ENCODE measurements at regions not wholly inside any gene's neighbourhood (a gene's known extent, or its start where the extent isn't known, plus 50 kb on each side); places are given as distances from the start of the nearest gene placed in this dataset.

GRCh38 chr12:40451661-40452060, 226.9 kb downstream of the LRRK2 start:
- Histone ChIP-seq H3K4me1 (no peaks in the 10 kb centered on the region), H3K4me3 (no peak overlapping the region), H3K79me2 (ENCODE audit: low read depth) (no peaks in the 10 kb centered on the region), H3K4me2 (no peak overlapping the region), H2AFZ (replicated peaks) (no peak overlapping the region), H3K27ac (no peak overlapping the region), H3F3A (ENCODE audit: low read depth) (no peaks in the 10 kb centered on the region), H3K27me3 (no peaks in the 10 kb centered on the region), H3K9ac (no peak overlapping the region), H3K36me3 (no peaks in the 10 kb centered on the region), H4K20me1 (ENCODE audit: low read depth) (no peaks in the 10 kb centered on the region), H3K9me3 (ENCODE audit: low read depth) (no peaks in the 10 kb centered on the region)
- Mint-ChIP-seq H3K4me3 (no peak overlapping the region), H3K27ac (no peak overlapping the region), H3K27me3 (ENCODE audit: insufficient read depth, low read depth) (peaks cover 2% of the 10 kb centered on the region), H3K36me3 (no peaks in the 10 kb centered on the region), H3K4me1 (no peaks in the 10 kb centered on the region), H3K9me3 (no peaks in the 10 kb centered on the region)
- no peak for TF ChIP-seq EZH2phosphoT487 (IDR thresholded peaks at IDR 0.05)
- no peak for TF ChIP-seq EZH2 (IDR thresholded peaks at IDR 0.05)
- no peak for TF ChIP-seq CTCF (IDR thresholded peaks at IDR 0.05)
- no peak for DNase-seq (ENCODE audit: low spot score)

- no peak overlapping the region for H3K4me3 Mint-ChIP-seq
- TF ChIP-seq EZH2phosphoT487 (IDR thresholded peaks at IDR 0.05) (no peak), CTCF (IDR thresholded peaks at IDR 0.05) (no peak), EZH2 (IDR thresholded peaks at IDR 0.05) (no peak)
- no peaks in the 10 kb centered on the region for H4K20me1 ChIP-seq (ENCODE audit: low read depth)
- H3F3A ChIP-seq (ENCODE audit: low read depth), result no peaks in the 10 kb centered on the region
- H3K27ac ChIP-seq, result no peak overlapping the region
- H3K27ac Mint-ChIP-seq, result no peak overlapping the region
- no peak overlapping the region for H2AFZ ChIP-seq (replicated peaks)
- H3K27me3 ChIP-seq, result no peaks in the 10 kb centered on the region
- H3K79me2 ChIP-seq (ENCODE audit: low read depth), result no peaks in the 10 kb centered on the region
- H3K9me3 Mint-ChIP-seq, result no peaks in the 10 kb centered on the region
- no peak overlapping the region for H3K4me3 ChIP-seq
- H3K27me3 Mint-ChIP-seq (ENCODE audit: insufficient read depth, low read depth), result no peaks in the 10 kb centered on the region
- H3K4me1 ChIP-seq, result no peaks in the 10 kb centered on the region
- no peak overlapping the region for H3K4me2 ChIP-seq
- H3K36me3 Mint-ChIP-seq, result no peaks in the 10 kb centered on the region
- H3K36me3 ChIP-seq, result no peaks in the 10 kb centered on the region
- DNase-seq (ENCODE audit: low spot score), result no peak
- H3K4me1 Mint-ChIP-seq, result no peaks in the 10 kb centered on the region
- no peaks in the 10 kb centered on the region for H3K9me3 ChIP-seq (ENCODE audit: low read depth)
- no peak overlapping the region for H3K9ac ChIP-seq
These were observed 228.1 kb upstream of the CNTN1 start for GRCh38 chr12:40464121-40464520.

GRCh38 chr12:40469736-40470135, 222.5 kb upstream of the CNTN1 start:
- H3K9me3 ChIP-seq (ENCODE audit: low read depth), result no peaks in the 10 kb centered on the region
- H3K9ac ChIP-seq, result no peak overlapping the region
- H3K4me2 ChIP-seq, result no peak overlapping the region
- Mint-ChIP-seq H3K4me3 (no peak overlapping the region), H3K27ac (no peak overlapping the region), H3K36me3 (no peaks in the 10 kb centered on the region), H3K4me1 (peaks cover 8% of the 10 kb centered on the region), H3K9me3 (no peaks in the 10 kb centered on the region), H3K27me3 (ENCODE audit: insufficient read depth, low read depth) (peaks cover 3% of the 10 kb centered on the region)
- no peak for TF ChIP-seq CTCF (IDR thresholded peaks at IDR 0.05)
- DNase-seq (ENCODE audit: low spot score), result no peak
- H4K20me1 ChIP-seq (ENCODE audit: low read depth), result no peaks in the 10 kb centered on the region
- H3K36me3 ChIP-seq, result no peaks in the 10 kb centered on the region
- no peaks in the 10 kb centered on the region for H3K4me1 ChIP-seq
- H3F3A ChIP-seq (ENCODE audit: low read depth), result no peaks in the 10 kb centered on the region
- H3K4me3 ChIP-seq, result no peak overlapping the region
- no peak overlapping the region for H2AFZ ChIP-seq (replicated peaks)
- H3K27ac ChIP-seq, result no peak overlapping the region
- no peaks in the 10 kb centered on the region for H3K79me2 ChIP-seq (ENCODE audit: low read depth)
- no peaks in the 10 kb centered on the region for H3K27me3 ChIP-seq

- Mint-ChIP-seq H3K4me3 (no peak overlapping the region), H3K9me3 (no peaks in the 10 kb centered on the region), H3K36me3 (no peaks in the 10 kb centered on the region), H3K4me1 (peaks cover 8% of the 10 kb centered on the region), H3K27me3 (ENCODE audit: insufficient read depth, low read depth) (peaks cover 3% of the 10 kb centered on the region), H3K27ac (peak overlapping the region; percentile 42)
- Histone ChIP-seq H3K36me3 (no peaks in the 10 kb centered on the region), H2AFZ (replicated peaks) (no peak overlapping the region), H3K4me2 (no peak overlapping the region), H4K20me1 (ENCODE audit: low read depth) (no peaks in the 10 kb centered on the region), H3K4me1 (no peaks in the 10 kb centered on the region), H3K9me3 (ENCODE audit: low read depth) (no peaks in the 10 kb centered on the region), H3K9ac (no peak overlapping the region), H3K79me2 (ENCODE audit: low read depth) (no peaks in the 10 kb centered on the region), H3K27me3 (no peaks in the 10 kb centered on the region), H3F3A (ENCODE audit: low read depth) (no peaks in the 10 kb centered on the region), H3K4me3 (no peak overlapping the region), H3K27ac (no peak overlapping the region)
- TF ChIP-seq EZH2phosphoT487 (IDR thresholded peaks at IDR 0.05) (no peak), EZH2 (IDR thresholded peaks at IDR 0.05) (no peak), CTCF (IDR thresholded peaks at IDR 0.05) (no peak)
- DNase-seq (ENCODE audit: low spot score), result peak; percentile 16
These were observed 218.3 kb upstream of the CNTN1 start for GRCh38 chr12:40473962-40474361.

Measured in neural progenitor cell (in vitro differentiated cells).